IPS DF 6.9 (cell line): ENCODE measurements at regions not wholly inside any gene's neighbourhood (a gene's known extent, or its start where the extent isn't known, plus 50 kb on each side); places are given as distances from the start of the nearest gene placed in this dataset.

Source experiments
- DNase-seq: peaks from one replicate; pipeline ENCODE4 v3.0.0-alpha.2; 2013; ENCODE audit warnings: low read depth, low spot score
- H3K27ac ChIP-seq: one replicate; pipeline ENCODE4 v1.5.1; 2013; ENCODE audit warnings: low read length, control low read depth
- H3K27me3 ChIP-seq: 2 replicates; pipeline ENCODE4 v1.6.1; 2013; ENCODE audit warnings: mild to moderate bottlenecking, low read length; ENCODE audit not compliant: control insufficient read depth, insufficient read depth
- H3K36me3 ChIP-seq: 2 replicates; pipeline ENCODE4 v1.6.1; 2013; ENCODE audit warnings: low read length; ENCODE audit not compliant: control insufficient read depth, insufficient read depth
- H3K4me1 ChIP-seq: 2 replicates; pipeline ENCODE4 v1.6.1; 2013; ENCODE audit warnings: low read length; ENCODE audit not compliant: control insufficient read depth, insufficient read depth
- H3K4me3 ChIP-seq: 2 replicates; pipeline ENCODE4 v1.5.1; 2013; ENCODE audit warnings: mild to moderate bottlenecking, low read length
- H3K9me3 ChIP-seq: 2 replicates; pipeline ENCODE4 v1.6.1; 2013; ENCODE audit warnings: low read length, inconsistent platforms; ENCODE audit not compliant: control insufficient read depth, insufficient read depth
- WGBS: extraction: QIAGEN DNeasy Blood & Tissue Kit; methylation state at CpG from one replicate; pipeline ENCODE4 v1.1.7; 2013; ENCODE audit warnings: mixed read lengths, missing lambda C conversion rate; ENCODE audit not compliant: insufficient read length, insufficient coverage; 5-methylcytosine and 5-hydroxymethylcytosine counted together

DNA sequence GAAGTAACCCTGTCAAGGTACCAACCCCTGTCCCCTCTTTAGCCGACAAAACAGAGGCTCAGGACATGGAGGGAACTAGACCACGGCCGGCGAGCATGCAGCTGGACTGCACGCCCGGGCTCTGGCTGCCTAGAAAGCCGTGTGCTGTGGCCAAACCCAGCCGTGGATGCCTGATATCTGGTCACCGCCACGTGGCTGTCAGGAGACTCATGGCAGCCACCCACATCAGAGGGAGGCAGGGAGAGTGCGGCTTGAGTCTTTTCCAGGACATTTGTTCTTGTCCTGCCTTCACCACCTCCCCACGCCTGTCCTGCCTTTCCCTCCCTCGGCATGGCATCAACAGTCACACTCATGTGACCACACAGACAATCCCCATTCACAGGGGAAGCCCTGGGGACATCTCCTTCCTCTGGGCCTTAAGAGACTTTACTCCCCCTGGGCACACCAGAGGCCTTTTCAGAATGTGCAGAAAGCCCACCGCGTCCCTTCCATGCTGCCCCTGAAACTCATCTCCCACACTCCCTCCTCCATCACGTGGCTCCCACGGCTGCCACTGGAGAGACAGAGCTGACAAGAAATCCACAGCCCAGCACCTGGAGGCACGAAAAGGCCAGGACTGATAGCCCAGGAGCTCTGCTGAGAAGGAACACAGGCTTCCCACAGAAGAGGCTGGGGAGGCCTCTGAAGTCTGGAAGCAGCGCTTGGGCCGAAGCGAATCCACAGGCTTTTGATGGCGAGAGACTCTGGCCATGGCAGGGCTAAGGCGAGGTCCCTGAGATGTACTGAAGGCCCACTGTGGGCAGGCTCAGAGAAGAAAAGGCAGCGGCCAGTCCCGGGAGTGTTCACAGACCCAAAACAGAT, 71.2 kb upstream of the IQSEC1 start:
- no peaks in the 10 kb centered on the region for H3K27me3 ChIP-seq
- DNase-seq = no peak
- H3K36me3 ChIP-seq = no peaks in the 10 kb centered on the region
- H3K4me3 ChIP-seq = no peak overlapping the region
- no peaks in the 10 kb centered on the region for H3K4me1 ChIP-seq
- no peaks in the 10 kb centered on the region for H3K9me3 ChIP-seq
- H3K27ac ChIP-seq = no peak overlapping the region
- WGBS = no CpG with 5 or more reads among the region's 25 CpGs

DNA sequence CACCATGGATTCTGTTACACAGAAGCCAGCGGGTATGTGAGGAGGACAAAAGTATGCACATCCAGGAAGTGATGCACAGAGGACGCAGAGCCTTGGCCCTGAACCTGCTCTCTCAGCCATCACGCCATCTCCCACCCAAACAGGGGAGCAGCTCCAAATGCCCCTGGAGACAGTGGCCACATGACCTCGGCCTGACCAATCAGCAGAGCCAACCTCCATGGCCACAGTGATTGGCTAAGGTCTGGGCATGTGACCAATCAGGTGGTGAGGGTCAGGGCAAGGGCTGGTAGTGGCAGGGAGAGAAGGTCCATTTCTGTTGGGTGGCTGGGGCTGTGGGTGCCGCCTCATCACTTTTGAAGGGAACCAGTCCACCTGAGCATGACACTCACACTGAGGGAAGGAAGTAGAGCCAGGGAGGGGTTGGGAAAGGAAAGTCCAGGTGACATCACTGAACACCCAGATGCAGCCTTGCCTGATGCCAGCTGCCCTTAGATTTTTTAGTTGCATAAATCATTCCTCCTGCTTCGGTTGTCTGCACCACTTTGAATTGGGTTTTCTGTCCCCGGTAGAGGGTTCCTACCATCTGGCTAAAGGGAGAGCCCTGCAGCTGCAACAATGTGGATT, 70.3 kb upstream of the IQSEC1 start:
- no peak for DNase-seq
- Histone ChIP-seq H3K4me1 (no peaks in the 10 kb centered on the region), H3K4me3 (no peak overlapping the region), H3K36me3 (no peaks in the 10 kb centered on the region), H3K27me3 (no peaks in the 10 kb centered on the region), H3K9me3 (no peaks in the 10 kb centered on the region), H3K27ac (no peak overlapping the region)
- no CpG with 5 or more reads among the region's 7 CpGs for WGBS

DNA sequence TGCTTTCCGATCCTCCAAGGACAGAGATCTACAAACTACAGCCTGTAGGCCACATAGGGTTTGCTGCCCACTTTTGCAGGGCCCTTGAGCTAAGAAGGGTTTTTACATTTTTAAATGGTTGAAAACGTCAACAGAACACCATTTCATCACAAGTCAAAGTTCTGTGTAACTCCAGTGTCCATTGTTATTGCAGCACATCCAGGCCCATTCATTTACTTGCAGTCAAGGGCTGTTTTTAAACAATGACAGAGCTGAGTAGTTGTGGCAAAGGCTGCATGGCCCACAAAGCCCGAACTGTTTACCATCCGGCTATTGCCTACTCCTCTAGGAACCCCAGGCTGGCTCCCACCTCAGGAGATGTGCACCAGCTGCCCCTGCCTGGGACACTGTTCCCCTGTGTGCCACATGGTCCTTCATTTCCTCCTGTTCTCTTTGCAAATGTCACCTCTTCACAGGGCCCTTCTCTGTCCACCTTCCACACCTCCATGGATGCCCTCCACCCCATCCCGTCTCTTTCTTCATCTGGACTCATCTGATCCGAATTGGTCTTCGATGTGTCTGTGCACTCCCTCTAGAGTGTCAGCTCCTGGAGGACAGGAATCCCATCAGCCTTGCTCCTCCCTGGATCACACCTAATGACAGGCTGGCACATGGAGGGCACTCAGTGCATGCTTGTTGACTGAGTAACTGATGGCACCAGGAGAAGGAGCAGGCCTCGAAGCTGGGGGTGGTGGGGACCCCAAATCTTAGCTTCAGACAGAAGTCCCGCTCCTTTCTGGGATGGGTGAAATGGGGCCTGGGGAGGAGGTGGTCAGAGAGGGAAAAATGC, 69.5 kb upstream of the IQSEC1 start:
- Histone ChIP-seq H3K36me3 (no peaks in the 10 kb centered on the region), H3K9me3 (no peaks in the 10 kb centered on the region), H3K27me3 (no peaks in the 10 kb centered on the region), H3K4me1 (no peaks in the 10 kb centered on the region; the same call in 1 of the 2 replicates), H3K27ac (no peak overlapping the region), H3K4me3 (no peak overlapping the region)
- no peak for DNase-seq
- WGBS = no CpG with 5 or more reads among the region's 9 CpGs

DNA sequence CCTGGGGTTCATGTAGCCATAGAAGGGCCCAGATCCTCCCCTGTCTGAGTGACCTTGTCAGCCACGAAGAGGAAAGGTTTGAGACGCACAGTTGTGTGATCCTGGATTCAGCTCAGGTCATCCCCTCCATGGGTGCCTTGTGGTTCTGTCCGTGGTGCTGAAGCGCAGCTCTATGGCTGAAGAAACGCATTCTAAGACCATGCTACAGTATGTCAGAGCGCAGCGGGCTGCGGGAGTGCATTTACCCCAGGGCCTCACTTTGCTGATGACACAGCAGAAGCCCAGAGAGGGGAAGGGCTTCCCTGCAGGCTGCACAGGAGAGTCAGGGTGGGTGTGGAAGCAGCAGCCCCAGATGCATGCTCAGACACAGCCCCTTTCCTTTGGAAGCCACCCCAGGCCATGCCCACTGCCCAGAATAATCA, 68.8 kb upstream of the IQSEC1 start:
- Histone ChIP-seq H3K36me3 (no peaks in the 10 kb centered on the region), H3K9me3 (no peaks in the 10 kb centered on the region), H3K4me1 (no peaks in the 10 kb centered on the region; the same call in 1 of the 2 replicates), H3K4me3 (no peak overlapping the region), H3K27me3 (no peaks in the 10 kb centered on the region), H3K27ac (no peak overlapping the region)
- no CpG with 5 or more reads among the region's 8 CpGs for WGBS
- no peak for DNase-seq

DNA sequence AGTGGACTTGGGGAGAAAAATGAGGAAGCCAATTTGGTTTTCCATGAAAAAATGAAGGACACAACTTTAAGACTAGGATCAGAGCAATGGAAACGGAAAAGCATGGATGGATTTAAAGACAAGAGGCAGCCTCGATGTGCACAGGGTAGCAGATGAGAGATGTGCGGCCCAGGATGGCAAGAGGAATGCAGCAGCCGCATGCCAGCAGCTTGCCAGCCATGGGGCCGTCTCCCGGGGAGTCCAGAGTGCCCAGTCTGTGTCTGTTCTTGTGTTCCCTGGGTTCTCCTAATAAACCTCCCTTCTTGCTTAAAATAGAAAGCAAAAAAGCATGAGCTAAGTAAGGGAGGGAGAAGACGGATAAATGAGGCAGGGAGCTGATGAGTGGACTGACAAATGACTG, 68.0 kb upstream of the IQSEC1 start:
- Histone ChIP-seq H3K27ac (no peak overlapping the region), H3K27me3 (no peaks in the 10 kb centered on the region), H3K4me3 (no peak overlapping the region), H3K4me1 (no peaks in the 10 kb centered on the region; the same call in 1 of the 2 replicates), H3K36me3 (no peaks in the 10 kb centered on the region), H3K9me3 (no peaks in the 10 kb centered on the region)
- WGBS = no CpG with 5 or more reads among the region's 7 CpGs
- no peak for DNase-seq

DNA sequence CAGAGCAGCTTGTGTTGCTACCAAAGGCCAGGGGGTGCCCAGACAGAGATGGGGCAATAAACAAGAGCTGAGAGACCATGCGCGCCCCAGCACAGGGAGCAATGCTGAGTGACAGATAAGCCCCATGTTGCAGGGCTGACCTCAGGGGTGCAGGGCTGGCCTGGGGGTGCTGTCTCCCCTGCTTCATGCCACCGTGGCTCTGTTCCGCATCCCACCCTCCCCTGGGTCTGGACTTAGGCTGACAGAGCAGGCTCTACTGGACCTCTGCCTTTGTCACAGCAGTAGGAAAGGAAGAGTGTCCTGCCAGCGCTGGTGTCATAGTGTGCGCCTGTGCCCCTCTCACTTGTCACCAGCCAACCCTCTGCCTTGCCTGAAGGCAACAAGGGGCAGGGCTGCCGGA, 67.4 kb upstream of the IQSEC1 start:
- no peaks in the 10 kb centered on the region; the same call in 1 of the 2 replicates for H3K4me1 ChIP-seq
- no peaks in the 10 kb centered on the region for H3K27me3 ChIP-seq
- H3K36me3 ChIP-seq = no peaks in the 10 kb centered on the region
- H3K4me3 ChIP-seq = no peak overlapping the region
- H3K9me3 ChIP-seq = no peaks in the 10 kb centered on the region
- no CpG with 5 or more reads among the region's 7 CpGs for whole genome bisulfite sequencing
- no peak overlapping the region for H3K27ac ChIP-seq
- no peak for DNase-seq

DNA sequence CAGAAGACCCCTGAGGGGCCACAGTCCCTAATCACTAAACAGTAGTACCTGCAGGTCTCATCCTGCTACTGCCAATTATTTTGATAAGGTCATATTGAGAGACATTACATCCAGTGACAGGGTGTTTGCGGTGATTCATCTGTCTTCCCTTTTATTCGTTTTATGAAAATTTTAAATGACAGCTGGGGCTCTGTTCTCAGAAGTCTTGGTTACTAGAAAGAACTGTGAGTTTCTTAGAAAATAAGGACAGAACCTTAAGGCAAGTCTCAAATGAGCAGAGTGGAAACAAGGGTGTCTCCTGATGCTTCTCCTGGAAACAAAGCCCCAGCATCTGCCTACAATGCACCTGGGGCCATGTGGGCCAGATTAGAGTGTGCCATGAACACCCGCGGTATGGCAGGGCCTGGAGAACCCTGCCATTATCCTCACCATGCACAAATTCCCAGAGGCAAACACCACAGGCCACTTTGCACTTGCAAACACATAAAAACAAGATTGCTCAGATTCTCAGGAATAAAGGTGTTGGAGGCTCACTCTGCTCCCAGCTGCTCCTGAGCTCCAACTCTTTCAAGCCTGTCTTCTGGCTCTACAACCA, 66.3 kb upstream of the IQSEC1 start:
- no CpG with 5 or more reads among the region's 4 CpGs for WGBS
- no peaks in the 10 kb centered on the region for H3K36me3 ChIP-seq

DNA sequence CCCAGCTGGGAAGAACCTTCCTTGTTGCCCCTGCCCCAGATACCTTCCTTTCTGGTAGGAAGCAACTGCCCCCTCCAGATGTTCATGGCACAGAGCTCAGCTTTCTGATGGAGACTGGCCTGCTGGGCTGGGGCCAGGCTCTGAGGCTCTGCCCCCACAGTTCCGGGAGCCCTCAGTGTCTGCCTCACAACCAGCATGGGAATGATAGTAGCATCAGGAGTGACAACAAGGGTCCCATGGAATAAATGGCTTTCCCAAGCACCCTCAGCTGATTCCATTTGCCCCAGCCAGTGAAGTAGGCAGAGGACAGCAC, 65.6 kb upstream of the IQSEC1 start:
- Histone ChIP-seq H3K27ac (no peak overlapping the region), H3K36me3 (no peaks in the 10 kb centered on the region), H3K4me1 (no peaks in the 10 kb centered on the region; the same call in 1 of the 2 replicates), H3K27me3 (no peaks in the 10 kb centered on the region), H3K9me3 (no peaks in the 10 kb centered on the region), H3K4me3 (no peak overlapping the region)
- WGBS = no CpG with 5 or more reads among the region's 1 CpG
- no peak for DNase-seq

More for the DNA sequence above, 66.3 kb upstream of the IQSEC1 start:
- Histone ChIP-seq H3K9me3 (no peaks in the 10 kb centered on the region), H3K4me1 (no peaks in the 10 kb centered on the region; the same call in 1 of the 2 replicates), H3K4me3 (no peak overlapping the region), H3K27me3 (no peaks in the 10 kb centered on the region), H3K27ac (no peak overlapping the region)
- DNase-seq = no peak

DNA sequence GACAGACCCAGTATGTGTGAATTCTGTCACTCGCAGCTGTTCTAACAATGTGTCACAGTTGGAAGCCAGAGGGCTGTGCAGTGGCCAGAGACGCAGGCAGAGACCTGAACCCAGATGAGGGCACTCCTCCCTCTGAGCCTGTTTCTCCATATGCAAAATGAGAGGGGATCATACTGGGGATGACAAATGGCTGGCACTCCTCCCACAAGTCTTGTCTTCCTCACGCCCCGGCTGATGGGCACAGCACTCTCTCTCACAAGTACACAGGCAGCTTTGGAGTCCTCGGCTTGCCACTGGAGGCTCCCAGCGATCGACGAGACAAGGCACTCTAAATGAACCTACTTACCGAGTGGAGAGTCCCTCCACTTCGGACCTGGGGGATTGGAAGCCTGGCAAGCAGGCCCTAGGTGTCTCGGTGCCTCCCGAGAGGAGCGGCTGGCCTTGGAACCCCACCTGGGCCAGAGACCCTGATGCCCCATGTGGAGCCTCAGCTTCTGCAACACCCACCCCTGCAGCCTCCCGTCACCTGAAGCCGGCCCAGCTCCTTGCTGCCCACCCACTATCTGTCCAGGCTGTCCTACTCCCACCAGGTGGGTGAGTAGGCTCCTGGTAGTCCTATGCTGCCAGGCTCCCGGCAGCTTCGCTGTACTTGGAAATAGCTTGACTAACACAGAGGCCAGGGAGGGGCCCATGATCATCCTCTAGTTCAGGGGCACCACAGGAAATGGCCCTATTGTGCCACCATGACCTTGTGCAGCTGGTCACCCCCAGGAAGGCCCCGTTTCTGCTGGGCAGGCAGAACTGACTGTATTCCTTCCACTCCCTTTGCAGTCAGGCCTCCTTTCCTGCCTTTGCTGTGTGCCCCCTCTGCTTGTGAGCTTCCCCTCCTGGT, 65.0 kb upstream of the IQSEC1 start:
- Histone ChIP-seq H3K4me3 (no peak overlapping the region), H3K27ac (no peak overlapping the region), H3K9me3 (no peaks in the 10 kb centered on the region), H3K36me3 (no peaks in the 10 kb centered on the region), H3K27me3 (no peaks in the 10 kb centered on the region), H3K4me1 (no peaks in the 10 kb centered on the region; the same call in 1 of the 2 replicates)
- no peak for DNase-seq
- no CpG with 5 or more reads among the region's 18 CpGs for WGBS
